ENCODE measurements at regions not wholly inside any gene's neighbourhood (a gene's known extent, or its start where the extent isn't known, plus 50 kb on each side); places are given as distances from the start of the nearest gene placed in this dataset.
A peak's percentile ranks its signal among the peaks of the same experiment; 100 is the strongest.

GRCh38 chr14:53432378-53432802, 279.3 kb upstream of the DDHD1 start:
- TF ChIP-seq CTCF (IDR thresholded peaks at IDR 0.05) = peak; percentile 23 to 49
- DNase-seq = peak in 1 of 4 donors; percentile 53

GRCh38 chr14:53430870-53431269, 277.7 kb upstream of the DDHD1 start:
- no peaks in the 10 kb centered on the region for H3K36me3 ChIP-seq
- intact Hi-C loops (cut with DNase I) = no loop called here
- no peak for ATAC-seq
- H3K4me3 ChIP-seq = no peak overlapping the region
- no peak overlapping the region for H3K27ac ChIP-seq
- peaks cover 0 to 1% of the 10 kb centered on the region in 2 donors for H3K9me3 ChIP-seq
- TF ChIP-seq CTCF (IDR thresholded peaks at IDR 0.05) = no peak
- DNase-seq = no peak
- no peaks in the 10 kb centered on the region for H3K27me3 ChIP-seq
- no peaks in the 10 kb centered on the region for H3K4me1 ChIP-seq

More at GRCh38 chr14:53432378-53432802, 279.3 kb upstream of the DDHD1 start:
- Histone ChIP-seq H3K9me3 (peaks cover 0 to 1% of the 10 kb centered on the region in 2 donors), H3K4me3 (no peak overlapping the region), H3K27me3 (no peaks in the 10 kb centered on the region), H3K4me1 (no peaks in the 10 kb centered on the region), H3K36me3 (no peaks in the 10 kb centered on the region), H3K27ac (no peak overlapping the region)
- intact Hi-C loops (cut with DNase I) = no loop called here
- peak; percentile 98 for ATAC-seq

- no peaks in the 10 kb centered on the region for H3K27me3 ChIP-seq
- intact Hi-C loops (cut with DNase I) = no loop called here
- H3K27ac ChIP-seq = no peak overlapping the region
- H3K4me1 ChIP-seq = no peaks in the 10 kb centered on the region
- ATAC-seq = peak; percentile 57
- no peak overlapping the region for H3K4me3 ChIP-seq
- no peaks in the 10 kb centered on the region for H3K36me3 ChIP-seq
- DNase-seq = no peak
- H3K9me3 ChIP-seq = peaks cover 0 to 6% of the 10 kb centered on the region in 2 donors
- TF ChIP-seq CTCF (IDR thresholded peaks at IDR 0.05) = peak in 1 of 2 donors; percentile 10
These were observed 259.9 kb upstream of the DDHD1 start for GRCh38 chr14:53412819-53413675.

GRCh38 chr14:53411125-53411524, 258.0 kb upstream of the DDHD1 start:
- DNase-seq (peak in 1 of 4 donors; percentile 21), ATAC-seq (no peak)
- no peak overlapping the region for H3K27ac ChIP-seq
- no peaks in the 10 kb centered on the region for H3K36me3 ChIP-seq
- no peaks in the 10 kb centered on the region for H3K9me3 ChIP-seq
- H3K27me3 ChIP-seq = no peaks in the 10 kb centered on the region
- no peak for TF ChIP-seq CTCF (IDR thresholded peaks at IDR 0.05)
- intact Hi-C loops (cut with DNase I) = no loop called here
- H3K4me1 ChIP-seq = no peaks in the 10 kb centered on the region
- no peak overlapping the region for H3K4me3 ChIP-seq

- no peak for ATAC-seq
- intact Hi-C loops (cut with DNase I) = no loop called here
- no peak for TF ChIP-seq CTCF (IDR thresholded peaks at IDR 0.05)
These were observed 256.8 kb upstream of the DDHD1 start for GRCh38 chr14:53409969-53410368.

More at GRCh38 chr14:53409969-53410368, 256.8 kb upstream of the DDHD1 start:
- no peaks in the 10 kb centered on the region for H3K9me3 ChIP-seq
- H3K4me3 ChIP-seq = no peak overlapping the region
- DNase-seq = no peak
- no peak overlapping the region for H3K27ac ChIP-seq
- no peaks in the 10 kb centered on the region for H3K4me1 ChIP-seq
- H3K36me3 ChIP-seq = no peaks in the 10 kb centered on the region
- H3K27me3 ChIP-seq = no peaks in the 10 kb centered on the region

Data from left lung (tissue), 4 donors.